Fibroblast of gingiva (primary cell): ENCODE measurements at regions not wholly inside any gene's neighbourhood (a gene's known extent, or its start where the extent isn't known, plus 50 kb on each side); places are given as distances from the start of the nearest gene placed in this dataset.

Experiments
- DNase-seq: peaks from one replicate; pipeline ENCODE4 v3.0.0-alpha.2; 2011; ENCODE audit warnings: low read depth

GRCh38 chr4:84441758-84442377 lies 57.2 kb downstream of the NKX6-1 start:
- DNase-seq, result no peak

DNA sequence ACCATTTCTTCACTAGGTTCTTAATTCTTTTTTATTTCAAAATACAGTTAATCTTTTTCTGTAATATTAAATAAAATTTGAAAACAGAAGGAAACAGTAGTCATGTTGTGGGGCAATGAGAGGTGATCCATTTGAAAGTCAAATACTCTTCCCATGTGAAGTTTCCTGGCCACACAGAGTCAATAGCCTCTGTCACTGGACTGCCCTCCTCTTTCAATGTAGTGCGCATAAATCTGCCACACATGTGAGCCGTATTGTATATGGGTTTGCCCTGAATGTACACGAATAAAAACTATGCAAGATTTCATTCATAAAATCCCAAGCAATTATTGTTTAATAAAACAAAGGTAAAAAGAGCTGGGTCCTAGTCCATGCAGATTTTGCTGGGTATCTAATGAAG lies 59.1 kb downstream of the NKX6-1 start:
- DNase-seq, result no peak

- DNase-seq, result no peak
Observed at GRCh38 chr4:84436812-84437211, 62.3 kb downstream of the NKX6-1 start.

DNA sequence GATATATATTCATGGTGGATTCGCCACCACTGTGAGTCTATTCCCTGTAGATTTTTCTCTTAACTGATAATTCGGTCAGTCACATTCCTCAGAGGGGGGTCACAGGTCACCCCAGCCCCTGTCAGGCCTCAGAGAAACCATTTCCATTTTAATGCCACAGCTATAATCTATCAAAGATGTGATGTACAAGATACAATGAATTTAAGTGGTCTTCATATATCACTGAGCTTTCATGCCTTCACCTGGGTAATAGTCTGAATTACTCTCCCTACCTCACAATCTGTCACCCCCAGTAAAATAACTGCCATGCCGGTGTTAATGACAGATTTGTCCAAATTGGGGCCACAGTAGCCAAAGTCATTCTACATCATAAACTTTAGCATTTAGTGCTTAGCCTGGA lies 64.7 kb downstream of the NKX6-1 start:
- DNase-seq, result no peak

GRCh38 chr4:84433633-84434222 lies 65.4 kb downstream of the NKX6-1 start:
- no peak for DNase-seq

- DNase-seq, result no peak
Observed at GRCh38 chr4:84432713-84433112, 66.4 kb downstream of the NKX6-1 start.

DNA sequence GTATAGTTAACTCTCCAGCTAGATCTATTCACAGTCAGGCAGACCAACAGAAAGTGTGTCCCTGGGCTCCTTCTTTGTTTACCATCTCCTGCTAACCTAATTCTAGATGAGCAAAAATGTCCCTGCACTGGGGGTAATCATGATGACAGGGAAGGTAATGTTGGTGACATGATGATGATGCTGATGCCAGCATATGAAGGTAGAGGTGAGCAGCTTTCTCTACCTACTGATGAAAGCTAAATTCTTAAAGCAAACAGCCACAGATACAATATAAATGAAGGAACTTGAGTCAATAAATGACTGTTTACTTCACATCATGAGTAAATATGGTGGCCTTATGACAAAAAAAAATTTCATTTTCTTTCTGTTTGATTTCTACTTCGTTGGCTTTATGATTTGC lies 78.5 kb downstream of the NKX6-1 start:
- DNase-seq, result no peak

- no peak for DNase-seq
Observed at GRCh38 chr4:84419201-84419600, 79.9 kb downstream of the NKX6-1 start.

- no peak for DNase-seq
Observed at GRCh38 chr4:84417997-84418709, 80.9 kb downstream of the NKX6-1 start.

- DNase-seq, result no peak
Observed at GRCh38 chr4:84413976-84414375, 85.1 kb downstream of the NKX6-1 start.

DNA sequence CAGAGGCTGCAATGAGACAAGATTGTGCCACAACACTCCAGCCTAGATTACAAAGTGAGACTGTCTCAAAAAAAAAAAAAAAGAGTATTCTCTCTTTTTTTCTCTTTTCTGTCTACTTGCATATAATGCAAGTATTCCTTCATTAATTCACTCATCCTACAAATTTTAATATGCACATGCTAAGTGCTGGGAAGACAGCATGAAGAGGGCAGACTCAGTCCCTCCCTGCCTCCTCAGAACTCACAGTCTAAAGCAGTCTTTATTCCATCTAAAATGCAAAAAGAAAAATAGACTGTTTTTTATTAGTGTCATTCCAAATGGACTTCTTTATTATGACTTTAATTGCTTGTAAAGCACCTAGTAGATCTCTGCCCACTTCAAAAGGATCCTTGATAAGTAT lies 85.6 kb downstream of the NKX6-1 start:
- DNase-seq, result no peak

DNA sequence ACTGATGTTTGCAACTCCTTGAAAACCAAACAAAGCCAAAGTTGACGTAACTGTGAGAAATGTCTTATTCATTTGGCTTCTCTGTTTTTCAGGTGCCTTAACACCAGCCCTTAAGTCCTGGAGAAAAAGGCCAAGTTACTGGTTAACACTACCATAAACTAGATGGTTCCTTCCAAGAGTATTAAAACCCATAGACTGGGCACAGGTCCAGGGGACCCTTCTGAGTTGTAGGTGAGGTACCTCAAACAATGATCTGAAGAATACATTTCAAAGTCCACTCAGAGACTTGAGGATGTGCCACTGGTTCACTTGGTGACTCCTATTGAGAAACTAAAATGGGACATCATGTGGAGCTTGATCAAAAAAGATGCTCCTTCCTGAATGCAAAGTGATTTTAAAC lies 87.0 kb downstream of the NKX6-1 start:
- no peak for DNase-seq

DNA sequence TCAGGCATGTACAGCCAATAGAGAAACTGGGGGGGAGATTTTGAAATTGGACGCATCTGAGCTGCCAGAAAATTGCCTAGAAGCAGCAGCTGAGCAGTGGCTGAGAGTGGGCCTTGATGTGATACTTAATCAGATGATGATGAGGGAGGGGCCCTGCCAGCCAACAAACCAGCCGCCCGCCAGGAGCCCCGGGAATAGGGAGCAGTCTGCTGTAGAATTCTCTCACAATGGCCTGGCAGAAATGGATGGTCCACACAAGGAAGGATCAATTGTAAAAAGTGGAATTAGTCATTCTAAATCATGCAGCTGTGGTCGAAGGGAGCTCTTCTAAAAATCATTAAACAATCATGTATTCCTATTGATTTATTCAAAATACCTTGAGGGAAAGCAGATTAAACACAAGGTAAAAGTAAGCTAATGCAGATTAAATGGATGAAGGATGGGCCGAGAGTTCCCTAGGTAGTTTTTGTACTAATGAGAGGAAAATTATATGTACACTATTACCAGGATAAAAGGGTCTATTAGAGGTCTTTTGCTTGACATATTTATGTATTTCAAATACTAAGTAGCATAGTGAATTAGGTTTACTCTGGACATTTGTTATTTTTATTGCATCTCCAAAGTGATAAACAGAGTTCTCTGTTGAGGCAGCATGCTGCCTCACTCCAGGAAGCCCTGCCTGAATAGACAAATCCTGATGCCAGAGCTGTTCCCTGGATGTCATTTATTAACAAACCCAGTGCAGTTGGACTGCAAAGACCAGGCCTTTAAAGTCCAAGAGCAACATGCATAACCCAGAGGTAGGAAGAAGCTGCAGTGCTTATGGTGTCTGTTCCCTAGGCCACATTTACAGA lies 91.3 kb downstream of the NKX6-1 start:
- no peak for DNase-seq

DNA sequence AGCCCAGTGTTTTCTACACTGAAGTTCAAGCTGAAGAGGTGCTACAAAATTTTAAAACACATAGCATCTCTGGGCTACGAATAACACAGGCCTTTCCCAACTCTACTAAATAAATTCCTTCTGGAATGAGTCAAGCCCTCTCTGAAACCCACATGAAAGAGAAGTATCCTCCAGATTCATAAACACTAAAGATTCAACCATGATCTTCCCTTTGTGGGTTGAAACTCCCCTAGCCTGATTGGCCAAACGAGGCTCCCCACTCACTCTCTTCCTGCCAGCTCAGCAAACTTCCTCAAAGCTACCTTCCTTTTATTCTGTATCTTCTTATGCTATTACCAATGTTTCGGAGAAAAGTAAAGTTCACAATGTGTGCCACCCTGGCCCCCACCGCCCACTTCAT lies 95.4 kb downstream of the NKX6-1 start:
- DNase-seq, result peak; percentile 3

GRCh38 chr4:84401701-84402306 lies 97.3 kb downstream of the NKX6-1 start:
- no peak for DNase-seq

GRCh38 chr4:84394386-84394785 lies 104.7 kb downstream of the NKX6-1 start:
- DNase-seq, result no peak

DNA sequence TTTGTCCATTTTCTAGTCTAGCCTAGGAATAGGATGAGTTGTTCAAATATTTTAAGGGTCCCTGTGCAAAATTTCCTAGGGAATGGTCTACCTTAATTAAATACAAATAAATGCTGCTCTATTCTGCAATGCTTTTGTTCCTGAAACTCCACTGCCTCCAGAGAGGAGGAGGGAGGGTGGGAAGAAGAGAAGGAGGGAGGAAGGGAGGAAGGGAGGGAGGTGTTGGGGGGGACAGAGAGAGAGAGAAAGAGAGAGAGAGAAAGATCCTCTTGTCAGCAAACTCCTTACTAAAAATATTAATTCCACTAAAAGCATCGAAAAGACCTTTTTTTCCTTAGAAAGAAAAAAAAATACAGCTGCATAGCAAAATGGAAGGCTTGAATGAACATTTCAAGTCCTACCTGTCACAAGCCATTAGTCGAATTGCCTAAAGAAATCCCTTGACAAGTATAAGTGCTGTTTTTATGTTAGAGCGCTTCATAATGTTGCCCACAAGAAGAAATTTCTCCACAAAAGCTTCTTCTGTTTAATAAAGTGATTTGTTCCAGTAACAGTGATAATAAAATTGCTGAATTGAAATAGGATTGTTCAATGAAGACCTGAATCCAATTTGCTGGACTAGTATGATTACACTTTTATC lies 106.0 kb downstream of the NKX6-1 start:
- DNase-seq, result no peak

GRCh38 chr4:84389406-84389805 lies 109.7 kb downstream of the NKX6-1 start:
- no peak for DNase-seq

DNA sequence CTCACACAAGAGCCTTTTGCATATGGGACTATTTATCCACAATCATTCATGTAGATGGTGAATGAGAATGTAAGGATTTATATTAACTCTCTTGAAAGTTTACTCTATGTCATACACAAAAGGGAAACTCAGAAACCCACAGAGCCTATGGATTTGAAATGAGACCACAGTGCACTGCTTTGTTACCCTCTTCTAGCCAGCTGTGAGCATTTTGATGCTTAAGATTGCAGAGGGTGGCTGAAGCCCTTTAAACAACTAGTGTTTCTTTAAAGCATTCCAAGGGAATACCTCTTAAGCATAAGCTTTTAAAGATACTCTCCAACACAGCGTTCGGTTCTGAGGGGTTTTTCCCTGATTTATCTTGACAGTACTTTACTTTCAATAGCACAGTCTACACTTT lies 113.9 kb downstream of the NKX6-1 start:
- DNase-seq, result no peak

- DNase-seq, result no peak
Observed at GRCh38 chr4:84384801-84385200, 114.3 kb downstream of the NKX6-1 start.

DNA sequence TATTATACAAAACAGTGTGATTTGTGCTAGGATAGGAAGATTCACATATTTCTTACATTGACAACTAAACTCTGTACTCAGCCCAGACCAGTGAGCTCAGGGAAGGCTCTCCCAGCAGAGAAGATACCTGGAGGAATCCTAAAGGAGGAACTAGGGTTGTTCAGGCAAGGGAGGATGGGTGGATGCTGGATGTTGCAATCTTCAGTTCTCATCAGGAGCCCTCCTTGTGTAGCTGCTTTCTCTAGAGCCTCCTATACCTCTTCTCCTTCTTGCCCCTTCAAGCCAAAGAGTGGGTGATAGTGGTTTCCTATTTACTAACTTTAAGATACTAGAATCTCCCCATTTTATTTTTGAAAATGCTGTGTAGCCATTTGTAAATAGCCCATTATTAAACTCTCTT lies 117.3 kb downstream of the NKX6-1 start:
- no peak for DNase-seq
